OCI-LY1 (cell line): ENCODE measurements at regions not wholly inside any gene's neighbourhood (a gene's known extent, or its start where the extent isn't known, plus 50 kb on each side); places are given as distances from the start of the nearest gene placed in this dataset.

ENCODE experiments used
- H2AFZ ChIP-seq: fragments of 200-600 bp; sonication (generic), shearing (Covaris generic); 2 replicates; pipeline ENCODE4 v1.6.0; 2014; ENCODE audit warnings: antibody characterized with exemption, mild to moderate bottlenecking, low read length
- H3F3A ChIP-seq: fragments of 200-600 bp; sonication (generic), shearing (Covaris generic); 2 replicates; pipeline ENCODE4 v1.6.0; 2014; ENCODE audit warnings: mild to moderate bottlenecking, antibody characterized with exemption, low read length, moderate library complexity; ENCODE audit not compliant: insufficient read depth
- H3K27ac ChIP-seq: fragments of 200-600 bp; sonication (generic); 2 replicates; pipeline ENCODE4 v1.5.1; 2014; ENCODE audit warnings: low read length, mixed run types, mild to moderate bottlenecking, low read depth; ENCODE audit not compliant: poor library complexity, severe bottlenecking
- H3K27me3 ChIP-seq: fragments of 200-600 bp; sonication (generic); 2 replicates; pipeline ENCODE4 v1.6.0; 2014; ENCODE audit warnings: antibody characterized with exemption, mild to moderate bottlenecking, low read length, moderate library complexity; ENCODE audit not compliant: insufficient read depth
- H3K36me3 ChIP-seq: fragments of 200-600 bp; sonication (generic); 2 replicates; pipeline ENCODE4 v1.6.1; 2014; ENCODE audit warnings: mild to moderate bottlenecking, antibody characterized with exemption, low read length, moderate library complexity, mixed read lengths; ENCODE audit not compliant: insufficient read depth
- H3K4me1 ChIP-seq: fragments of 200-600 bp; sonication (generic); 2 replicates; pipeline ENCODE4 v1.5.1; 2014; ENCODE audit warnings: mild to moderate bottlenecking, low read length, moderate library complexity; ENCODE audit not compliant: insufficient read depth, severe bottlenecking
- H3K4me2 ChIP-seq: fragments of 200-600 bp; sonication (generic), shearing (Covaris generic); 2 replicates; pipeline ENCODE4 v1.6.1; 2014; ENCODE audit warnings: low read length
- H3K4me3 ChIP-seq: fragments of 200-600 bp; sonication (generic); 2 replicates; pipeline ENCODE4 v1.5.1; 2014; ENCODE audit warnings: low read length, low read depth, mild to moderate bottlenecking, mixed read lengths; ENCODE audit not compliant: poor library complexity, severe bottlenecking
- H3K79me2 ChIP-seq: fragments of 200-600 bp; shearing (Covaris generic); 2 replicates; pipeline ENCODE4 v1.6.1; 2016; ENCODE audit warnings: mixed run types, low read length, mixed read lengths; ENCODE audit not compliant: insufficient read depth
- H3K9ac ChIP-seq: fragments of 200-600 bp; sonication (generic), shearing (Covaris generic); 2 replicates; pipeline ENCODE4 v1.6.1; 2014; ENCODE audit warnings: mild to moderate bottlenecking, low read length, mixed read lengths
- H3K9me2 ChIP-seq: fragments of 200-600 bp; sonication (generic), shearing (Covaris generic); 2 replicates; pipeline ENCODE4 v1.6.1; 2014; ENCODE audit warnings: low read depth, mild to moderate bottlenecking, low read length, mixed read lengths
- H3K9me3 ChIP-seq: fragments of 200-600 bp; shearing (Covaris generic); 2 replicates; pipeline ENCODE4 v1.6.1; 2014; ENCODE audit warnings: low read length, mixed read lengths
- H4K20me1 ChIP-seq: fragments of 200-600 bp; sonication (generic), shearing (Covaris generic); 2 replicates; pipeline ENCODE4 v1.6.0; 2016; ENCODE audit warnings: mild to moderate bottlenecking, low read length; ENCODE audit not compliant: insufficient read depth
- EZH2 ChIP-seq: fragments of 200-600 bp; sonication (generic), shearing (Covaris generic); IDR thresholded peaks from 2 replicates; pipeline ENCODE4 v1.8.0; 2017; ENCODE audit warnings: borderline replicate concordance, mixed run types, mild to moderate bottlenecking, antibody characterized with exemption, low read length, moderate library complexity, mixed read lengths
- TF ChIP-seq, protein P1 (sequence below): fragments of 200-600 bp; sonication (generic), shearing (Covaris generic); IDR thresholded peaks from 2 replicates; pipeline ENCODE4 v1.5.1; 2017; ENCODE audit warnings: mild to moderate bottlenecking, antibody characterized with exemption, low read length, moderate library complexity, mixed read lengths

DNA sequence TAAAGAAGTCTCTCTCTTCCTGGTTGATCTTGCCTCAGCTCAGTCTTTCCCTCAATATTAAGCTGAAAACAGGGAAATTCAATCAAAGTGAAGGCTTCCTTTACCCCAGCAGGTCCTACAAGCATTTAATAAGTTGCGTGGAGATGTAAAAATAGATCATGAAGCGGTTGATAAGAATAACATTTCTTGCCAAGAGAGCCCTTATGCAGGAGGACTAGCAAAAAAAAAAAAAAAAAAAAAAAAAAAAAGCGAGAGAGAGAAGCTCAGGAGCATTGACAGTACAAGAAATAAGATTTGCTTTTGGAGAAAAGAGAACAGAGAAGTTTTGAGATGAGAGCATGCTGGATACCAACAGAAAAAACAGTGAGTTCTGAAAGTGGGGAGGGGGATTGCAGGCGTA is 112.2 kb upstream of the CLMP start:
- Histone ChIP-seq H3K79me2 (no peaks in the 10 kb centered on the region), H3K36me3 (no peaks in the 10 kb centered on the region), H3K9me2 (no peaks in the 10 kb centered on the region), H3K9ac (no peak overlapping the region), H3K4me2 (no peak overlapping the region), H4K20me1 (no peaks in the 10 kb centered on the region), H3K27ac (no peak overlapping the region), H2AFZ (no peak overlapping the region), H3K4me3 (no peak overlapping the region), H3K9me3 (no peaks in the 10 kb centered on the region), H3F3A (no peaks in the 10 kb centered on the region), H3K4me1 (no peaks in the 10 kb centered on the region), H3K27me3 (no peaks in the 10 kb centered on the region)
- TF ChIP-seq EZH2: no peak
- TF ChIP-seq, protein P1, sequence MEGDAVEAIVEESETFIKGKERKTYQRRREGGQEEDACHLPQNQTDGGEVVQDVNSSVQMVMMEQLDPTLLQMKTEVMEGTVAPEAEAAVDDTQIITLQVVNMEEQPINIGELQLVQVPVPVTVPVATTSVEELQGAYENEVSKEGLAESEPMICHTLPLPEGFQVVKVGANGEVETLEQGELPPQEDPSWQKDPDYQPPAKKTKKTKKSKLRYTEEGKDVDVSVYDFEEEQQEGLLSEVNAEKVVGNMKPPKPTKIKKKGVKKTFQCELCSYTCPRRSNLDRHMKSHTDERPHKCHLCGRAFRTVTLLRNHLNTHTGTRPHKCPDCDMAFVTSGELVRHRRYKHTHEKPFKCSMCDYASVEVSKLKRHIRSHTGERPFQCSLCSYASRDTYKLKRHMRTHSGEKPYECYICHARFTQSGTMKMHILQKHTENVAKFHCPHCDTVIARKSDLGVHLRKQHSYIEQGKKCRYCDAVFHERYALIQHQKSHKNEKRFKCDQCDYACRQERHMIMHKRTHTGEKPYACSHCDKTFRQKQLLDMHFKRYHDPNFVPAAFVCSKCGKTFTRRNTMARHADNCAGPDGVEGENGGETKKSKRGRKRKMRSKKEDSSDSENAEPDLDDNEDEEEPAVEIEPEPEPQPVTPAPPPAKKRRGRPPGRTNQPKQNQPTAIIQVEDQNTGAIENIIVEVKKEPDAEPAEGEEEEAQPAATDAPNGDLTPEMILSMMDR: no peak

DNA sequence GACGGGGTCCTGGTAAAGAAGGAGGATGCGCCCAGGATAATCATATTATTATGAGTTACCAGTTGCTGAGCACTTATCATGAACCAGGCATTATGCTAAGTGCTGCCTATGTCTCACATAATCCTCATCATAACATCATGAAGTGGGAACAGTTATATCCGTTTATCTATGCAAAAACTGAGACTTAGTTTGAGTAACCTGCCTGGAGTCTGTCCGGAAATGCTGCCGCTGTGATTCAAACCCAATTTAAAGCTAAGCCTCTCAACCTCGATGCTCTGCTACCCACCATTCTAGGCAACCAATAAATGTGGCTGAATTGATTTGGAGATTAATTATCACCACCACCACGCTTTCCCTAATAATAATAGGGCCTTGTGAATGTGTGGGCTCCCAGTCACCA is 111.5 kb upstream of the CLMP start:
- H3K36me3 ChIP-seq: no peaks in the 10 kb centered on the region
- H3K9ac ChIP-seq: no peak overlapping the region
- no peaks in the 10 kb centered on the region for H3K9me2 ChIP-seq
- H3K27ac ChIP-seq: no peak overlapping the region
- no peak overlapping the region for H3K4me2 ChIP-seq
- H3K27me3 ChIP-seq: no peaks in the 10 kb centered on the region
- no peak for TF ChIP-seq EZH2
- TF ChIP-seq, protein P1: no peak
- H3K79me2 ChIP-seq: no peaks in the 10 kb centered on the region
- no peaks in the 10 kb centered on the region for H3K4me1 ChIP-seq
- no peaks in the 10 kb centered on the region for H3K9me3 ChIP-seq
- no peak overlapping the region for H3K4me3 ChIP-seq
- H4K20me1 ChIP-seq: no peaks in the 10 kb centered on the region
- H2AFZ ChIP-seq: no peak overlapping the region
- no peaks in the 10 kb centered on the region for H3F3A ChIP-seq

DNA sequence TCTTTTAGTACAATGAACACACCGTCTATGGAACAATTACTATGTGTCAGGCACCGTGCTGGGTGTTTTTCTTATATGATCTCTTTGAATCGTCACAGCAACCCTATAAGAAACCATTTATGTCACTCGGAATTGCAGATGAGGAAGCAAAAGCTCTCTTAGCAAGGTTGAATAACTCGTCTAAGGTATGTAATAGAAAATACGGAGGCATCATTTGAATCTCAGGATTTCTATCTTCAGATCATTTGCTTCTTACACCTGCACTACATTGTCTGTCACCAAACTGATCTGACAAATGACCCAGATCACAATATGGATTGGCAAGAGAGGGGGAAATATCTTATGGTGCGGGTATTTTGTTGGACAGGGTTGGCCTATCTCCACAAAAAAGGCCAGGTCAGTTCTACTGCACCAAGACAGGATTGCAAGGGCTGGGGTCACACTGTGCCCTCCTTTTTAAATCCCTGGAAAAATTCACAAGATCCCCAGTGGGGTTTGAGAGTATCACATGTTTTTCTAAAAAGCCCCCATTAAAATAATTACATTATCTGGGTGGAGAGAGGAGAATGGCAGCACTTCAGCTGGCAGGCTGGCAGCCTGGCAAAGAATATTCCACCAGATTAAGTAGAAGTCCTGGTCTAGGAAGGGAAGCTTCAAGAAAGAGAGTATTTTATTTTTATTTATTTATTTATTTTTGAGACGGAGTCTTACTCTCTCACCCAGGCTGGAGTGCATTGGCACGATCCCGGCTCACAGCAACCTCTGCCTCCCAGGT is 110.7 kb upstream of the CLMP start:
- no peak overlapping the region for H2AFZ ChIP-seq
- no peak overlapping the region for H3K4me3 ChIP-seq
- TF ChIP-seq, protein P1: no peak
- TF ChIP-seq EZH2: no peak
- H3K4me2 ChIP-seq: no peak overlapping the region
- H3K4me1 ChIP-seq: no peaks in the 10 kb centered on the region
- H3K9ac ChIP-seq: no peak overlapping the region
- no peaks in the 10 kb centered on the region for H3F3A ChIP-seq
- H3K79me2 ChIP-seq: no peaks in the 10 kb centered on the region
- H3K9me3 ChIP-seq: no peaks in the 10 kb centered on the region
- H4K20me1 ChIP-seq: no peaks in the 10 kb centered on the region
- H3K27ac ChIP-seq: no peak overlapping the region
- H3K36me3 ChIP-seq: no peaks in the 10 kb centered on the region
- H3K9me2 ChIP-seq: no peaks in the 10 kb centered on the region
- H3K27me3 ChIP-seq: no peaks in the 10 kb centered on the region
